HG02885 (cell line): ENCODE measurements at regions not wholly inside any gene's neighbourhood (a gene's known extent, or its start where the extent isn't known, plus 50 kb on each side); places are given as distances from the start of the nearest gene placed in this dataset.
"Not testable (repeated sequence)": the region's sequence is repeated elsewhere in the genome, so short reads cannot be mapped to it uniquely, and the experiment has no call there.

Source experiments
- ATAC-seq: cut with Tn5 transposase; IDR thresholded peaks from one replicate; pipeline ENCODE4 v1.9.1; 2021; ENCODE audit warnings: mild to moderate bottlenecking; ENCODE audit not compliant: unreplicated experiment, poor library complexity

DNA sequence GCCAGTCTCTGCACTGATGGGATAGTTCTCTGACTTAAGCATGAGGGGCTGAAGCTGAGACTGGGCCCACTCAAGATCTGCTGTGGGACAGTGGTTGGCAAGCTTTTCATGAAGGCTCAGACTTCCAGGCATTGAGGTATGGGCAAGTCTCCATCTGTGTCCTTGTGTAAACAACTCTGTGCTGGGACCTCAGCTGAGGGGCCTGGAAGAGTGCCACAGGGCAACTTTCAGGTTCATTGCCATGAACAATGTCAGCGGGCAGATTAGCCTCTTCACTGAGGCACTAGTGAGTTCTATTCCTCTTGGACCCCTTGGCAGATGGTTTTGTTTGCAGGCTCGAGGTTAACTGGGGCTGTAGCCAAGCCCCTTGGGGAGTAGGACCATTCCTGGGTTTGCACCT lies 127.1 kb downstream of the MRPS30 start:
- ATAC-seq, result no peak

DNA sequence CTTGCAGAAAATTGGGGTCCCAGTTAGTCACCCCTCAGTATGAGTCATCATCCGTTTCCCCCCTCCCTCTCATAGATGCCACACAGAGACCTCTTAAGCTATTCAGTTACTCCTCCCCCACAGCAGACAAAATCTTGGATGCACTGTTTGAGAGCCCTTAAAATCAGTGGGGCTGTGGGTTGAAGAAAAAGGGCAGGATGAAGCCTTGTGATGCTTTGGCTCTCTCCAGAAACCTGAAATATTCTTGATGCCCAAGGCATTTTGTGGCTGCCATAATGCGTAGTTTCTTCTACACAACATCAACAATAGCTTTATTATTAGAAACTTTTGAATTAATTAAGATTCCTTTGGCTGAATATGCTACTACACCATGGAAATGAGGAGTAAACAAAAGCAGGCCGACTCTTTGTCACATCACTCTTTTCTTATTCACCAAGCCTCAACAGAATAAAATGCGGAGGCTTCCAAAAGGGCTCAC lies 133.8 kb downstream of the MRPS30 start:
- ATAC-seq, result no peak

- peak; percentile 26 for ATAC-seq
These were observed 134.9 kb downstream of the MRPS30 start for GRCh38 chr5:44943647-44944046.

DNA sequence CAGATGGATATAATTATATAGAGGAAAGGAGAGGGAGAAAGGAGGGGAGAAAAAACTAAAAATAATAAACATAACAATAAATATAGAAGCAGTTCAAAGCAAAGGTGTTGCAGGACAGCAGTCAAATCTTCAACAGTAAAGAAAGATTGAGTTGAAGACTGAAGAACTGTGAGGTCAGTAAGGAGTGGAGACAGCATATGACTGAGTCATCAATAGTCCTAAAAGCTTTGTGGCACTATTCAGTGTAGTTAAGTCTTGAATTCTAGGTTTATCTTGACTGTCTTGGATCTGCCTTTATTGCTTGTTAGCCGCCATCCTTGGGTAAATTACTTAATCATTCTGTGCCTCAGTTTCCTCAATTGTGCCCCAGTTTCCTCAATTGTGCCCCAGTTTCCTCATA lies 137.0 kb downstream of the MRPS30 start:
- no peak for ATAC-seq

DNA sequence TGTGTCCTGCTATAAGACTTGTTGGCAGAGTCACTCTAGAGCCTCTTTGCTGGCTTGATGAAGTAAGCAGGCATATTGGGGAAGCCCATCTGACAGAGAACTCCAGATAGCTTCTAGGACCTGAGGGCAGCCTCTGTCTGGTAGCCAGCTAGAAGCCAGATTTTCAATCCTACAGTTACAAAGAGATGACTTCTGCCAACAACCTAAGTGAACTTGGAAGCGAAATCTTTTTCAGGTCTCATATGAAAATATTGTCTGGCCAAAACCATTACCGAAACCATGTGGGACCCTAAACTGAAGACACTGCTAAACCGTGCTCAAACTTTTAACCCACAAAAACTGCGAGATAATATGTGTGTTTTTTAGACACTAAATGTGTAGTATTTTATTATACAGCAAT lies 140.9 kb downstream of the MRPS30 start:
- no peak for ATAC-seq

GRCh38 chr5:44951371-44951770 lies 142.6 kb downstream of the MRPS30 start:
- ATAC-seq, result no peak

GRCh38 chr5:44952376-44952775 lies 143.6 kb downstream of the MRPS30 start:
- peak; percentile 81 for ATAC-seq

GRCh38 chr5:44953078-44953477 lies 144.3 kb downstream of the MRPS30 start:
- no peak for ATAC-seq

DNA sequence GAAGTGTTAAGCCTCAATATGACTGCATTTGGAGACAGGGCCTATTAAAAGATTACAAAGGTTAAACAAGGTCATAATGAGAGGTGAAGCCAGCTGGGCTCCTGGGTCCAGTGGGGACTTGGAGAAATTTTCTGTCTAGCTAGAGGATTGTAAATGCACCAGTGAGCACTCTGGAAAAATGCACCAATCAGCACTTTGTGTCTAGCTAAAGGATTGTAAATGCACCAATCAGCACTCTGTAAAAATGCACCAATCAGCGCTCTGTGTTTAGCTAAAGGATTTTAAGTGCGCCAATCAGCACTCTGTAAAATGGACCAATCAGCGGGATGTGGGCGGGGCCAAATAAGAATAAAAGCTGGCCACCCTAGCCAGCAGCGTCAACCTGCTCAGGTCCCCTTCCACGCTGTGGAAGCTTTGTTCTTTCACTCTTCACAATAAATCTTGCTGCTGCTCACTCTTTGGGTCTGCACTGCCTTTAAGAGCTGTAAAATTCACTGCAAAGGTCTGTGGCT lies 150.3 kb downstream of the MRPS30 start:
- not testable (repeated sequence) for ATAC-seq

- no peak for ATAC-seq
These were observed 161.1 kb downstream of the MRPS30 start for GRCh38 chr5:44969825-44970224.

GRCh38 chr5:44970963-44971362 lies 162.2 kb downstream of the MRPS30 start:
- not testable (repeated sequence) for ATAC-seq

GRCh38 chr5:44974813-44975212 lies 166.1 kb downstream of the MRPS30 start:
- no peak for ATAC-seq

GRCh38 chr5:44981708-44982107 lies 173.0 kb downstream of the MRPS30 start:
- no peak for ATAC-seq

DNA sequence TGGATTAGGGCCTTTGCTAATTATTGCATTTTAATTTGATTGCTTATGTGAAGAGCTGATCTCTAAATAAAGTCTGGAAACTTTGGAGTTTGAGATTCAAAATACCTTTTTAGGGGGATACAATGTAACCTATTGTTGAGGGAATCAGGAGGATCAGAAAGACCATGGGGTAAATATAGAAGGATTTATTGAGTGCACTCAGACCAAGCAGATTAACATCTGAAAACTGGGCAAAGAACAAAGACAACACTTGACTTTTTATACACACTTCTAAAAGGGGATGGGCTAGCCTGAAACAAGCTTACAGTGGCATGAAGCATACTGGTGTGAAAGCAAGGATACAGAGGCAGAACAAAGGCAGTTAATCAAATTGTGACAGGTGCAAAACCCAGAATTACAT lies 174.3 kb downstream of the MRPS30 start:
- no peak for ATAC-seq

- no peak for ATAC-seq
These were observed 178.3 kb downstream of the MRPS30 start for GRCh38 chr5:44987026-44987425.

DNA sequence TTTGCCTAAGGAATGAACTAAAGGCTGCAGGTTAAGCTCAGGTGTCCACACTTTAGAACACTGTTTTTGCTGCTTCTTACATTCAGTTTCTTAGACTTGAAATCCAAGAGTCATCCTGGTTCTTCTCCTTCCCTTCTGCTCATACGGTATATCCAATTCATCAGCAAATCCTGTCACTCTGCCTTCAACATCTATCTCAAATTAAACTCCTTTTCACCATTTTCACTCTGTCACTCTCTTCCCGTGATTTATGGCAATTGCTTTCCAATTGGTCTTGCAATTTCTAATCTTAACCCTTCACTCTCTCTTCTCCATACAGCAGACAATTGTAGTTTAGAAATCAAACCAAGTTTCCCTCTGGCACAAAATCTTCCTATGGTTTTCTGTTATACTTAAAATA lies 182.9 kb downstream of the MRPS30 start:
- no peak for ATAC-seq

DNA sequence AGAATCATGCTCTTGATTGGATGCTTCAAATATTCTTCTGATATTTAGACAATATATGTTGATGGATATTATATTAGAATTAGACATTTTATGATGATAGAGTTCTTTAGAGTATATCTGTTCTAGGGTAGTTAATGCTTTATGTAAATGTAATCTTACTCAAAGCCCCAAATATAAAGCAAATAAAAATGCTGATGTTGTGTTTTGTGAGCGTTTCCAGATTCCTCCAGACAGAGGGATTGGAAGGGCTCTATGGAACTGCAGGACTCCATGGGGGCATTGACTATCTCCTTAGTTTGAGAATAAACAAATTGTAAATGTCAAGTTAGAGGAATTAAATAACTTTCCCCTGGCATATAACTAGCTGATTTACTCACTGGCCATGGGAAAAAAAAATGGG lies 184.5 kb downstream of the MRPS30 start:
- no peak for ATAC-seq

GRCh38 chr5:44997506-44997905 lies 188.8 kb downstream of the MRPS30 start:
- no peak for ATAC-seq

GRCh38 chr5:45007102-45007501 lies 198.4 kb downstream of the MRPS30 start:
- not testable (repeated sequence) for ATAC-seq

DNA sequence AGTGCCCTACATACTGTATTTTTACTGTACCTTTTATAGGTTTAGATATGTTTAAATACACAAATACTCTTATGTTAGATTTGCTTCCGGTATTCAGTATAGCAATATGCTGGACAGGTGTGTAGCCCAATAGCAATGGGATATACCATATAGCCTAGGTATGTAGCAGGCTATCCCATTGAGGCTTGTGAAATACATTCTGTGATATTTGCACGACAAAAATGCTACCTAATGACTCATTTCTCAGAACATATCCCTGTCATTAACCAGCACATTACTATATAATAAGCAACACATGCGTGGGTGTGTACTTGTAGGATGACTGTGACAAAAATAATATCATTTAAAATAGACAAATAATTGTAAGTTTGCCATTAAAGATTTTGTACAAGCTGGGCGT lies 208.8 kb downstream of the MRPS30 start:
- peak; percentile 60 for ATAC-seq

- ATAC-seq, result no peak
These were observed 220.8 kb downstream of the MRPS30 start for GRCh38 chr5:45029553-45029952.

DNA sequence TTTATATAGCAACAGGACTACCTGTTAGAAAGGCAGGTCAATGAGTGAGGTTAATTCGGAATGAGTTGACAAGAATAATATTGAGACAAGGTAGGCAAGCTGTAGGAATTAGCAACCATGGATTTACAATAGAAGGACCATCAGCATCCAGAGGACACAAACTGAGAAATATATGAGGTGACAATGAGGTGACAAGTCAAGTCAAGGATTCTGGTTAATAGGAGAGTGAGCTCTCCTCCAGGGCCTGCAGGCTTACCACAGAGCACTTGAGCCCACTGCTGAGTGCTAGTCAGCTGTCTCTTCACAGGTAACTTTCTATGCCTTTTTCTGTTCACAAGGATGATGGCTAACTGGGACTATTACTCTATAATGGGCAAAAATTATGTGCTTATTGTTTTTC lies 227.2 kb downstream of the MRPS30 start:
- ATAC-seq, result no peak

- peak; percentile 23 for ATAC-seq
These were observed 229.2 kb downstream of the MRPS30 start for GRCh38 chr5:45037927-45038326.
